OCI-LY3 (cell line): ENCODE measurements at regions not wholly inside any gene's neighbourhood (a gene's known extent, or its start where the extent isn't known, plus 50 kb on each side); places are given as distances from the start of the nearest gene placed in this dataset.

Experiments
- H2AFZ ChIP-seq: fragments of 200-600, 300-600 bp; shearing (Covaris generic); 2 replicates; pipeline ENCODE4 v1.6.0; 2014; ENCODE audit warnings: antibody characterized with exemption, low read depth, low read length
- H3K27ac ChIP-seq: fragments of 200-600, 300-600 bp; sonication (generic); 2 replicates; pipeline ENCODE4 v1.5.1; 2014; ENCODE audit warnings: mild to moderate bottlenecking, low read length, moderate library complexity, mixed read lengths
- H3K27me3 ChIP-seq: fragments of 200-600, 300-600 bp; sonication (generic); 2 replicates; pipeline ENCODE4 v1.6.1; 2014; ENCODE audit warnings: low read depth, low read length, mixed read lengths
- H3K36me3 ChIP-seq: fragments of 200-600, 300-600 bp; sonication (generic); replicated peaks from 2 replicates; pipeline ENCODE3; 2014; ENCODE audit warnings: low read depth, low read length, mixed read lengths
- H3K4me1 ChIP-seq: fragments of 300-600, 200-600 bp; sonication (generic); 2 replicates; pipeline ENCODE4 v1.6.1; 2014; ENCODE audit warnings: low read length, mixed read lengths
- H3K4me2 ChIP-seq: fragments of 200-600, 300-600 bp; sonication (generic); 2 replicates; pipeline ENCODE4 v1.6.1; 2014; ENCODE audit warnings: low read length, mixed read lengths
- H3K4me3 ChIP-seq: fragments of 300-600, 200-600 bp; sonication (generic); 2 replicates; pipeline ENCODE4 v1.5.1; 2014; ENCODE audit warnings: antibody characterized with exemption, mild to moderate bottlenecking, low read length, moderate library complexity
- H3K79me2 ChIP-seq: fragments of 300-600, 200-600 bp; shearing (Covaris generic); 2 replicates; pipeline ENCODE4 v1.6.1; 2014; ENCODE audit warnings: mild to moderate bottlenecking, low read length, mixed read lengths
- H3K9ac ChIP-seq: fragments of 300-600, 200-600 bp; shearing (Covaris generic); 2 replicates; pipeline ENCODE4 v1.6.0; 2014; ENCODE audit warnings: mild to moderate bottlenecking, low read length, moderate library complexity
- H3K9me3 ChIP-seq: fragments of 200-600, 300-600 bp; shearing (Covaris generic); 2 replicates; pipeline ENCODE4 v1.6.1; 2014; ENCODE audit warnings: low read length, mixed read lengths; ENCODE audit not compliant: insufficient read depth
- H4K20me1 ChIP-seq: fragments of 200-600, 300-600 bp; sonication (generic); 2 replicates; pipeline ENCODE4 v1.6.1; 2016; ENCODE audit warnings: low read length, mixed read lengths; ENCODE audit not compliant: insufficient read depth
- CTCF ChIP-seq: fragments of 200-600, 300-600 bp; sonication (generic); IDR thresholded peaks from 2 replicates; pipeline ENCODE4 v1.5.1; 2014; ENCODE audit warnings: antibody characterized with exemption, low read length, low read depth
- EZH2phosphoT487 ChIP-seq: fragments of 200-600 bp; shearing (Covaris generic); IDR thresholded peaks from 2 replicates; pipeline ENCODE4 v1.6.1; 2018; ENCODE audit warnings: antibody characterized with exemption, mixed run types, low read depth

- no peaks in the 10 kb centered on the region for H3K9me3 ChIP-seq
- TF ChIP-seq EZH2phosphoT487 (no peak), CTCF (no peak)
Measured at GRCh38 chr5:179484761-179485160, 65.6 kb upstream of the RUFY1 start.

GRCh38 chr5:179484201-179484600 lies 66.2 kb upstream of the RUFY1 start:
- Histone ChIP-seq H3K9me3 (no peaks in the 10 kb centered on the region), H3K4me2 (no peak overlapping the region), H2AFZ (no peak overlapping the region), H3K27ac (no peak overlapping the region), H3K4me3 (no peak overlapping the region), H3K4me1 (no peaks in the 10 kb centered on the region), H4K20me1 (no peaks in the 10 kb centered on the region), H3K27me3 (no peaks in the 10 kb centered on the region), H3K79me2 (no peaks in the 10 kb centered on the region), H3K9ac (no peak overlapping the region), H3K36me3 (no peaks in the 10 kb centered on the region)
- TF ChIP-seq CTCF, result no peak
- no peak for TF ChIP-seq EZH2phosphoT487

More at GRCh38 chr5:179484761-179485160, 65.6 kb upstream of the RUFY1 start:
- Histone ChIP-seq H3K4me3 (no peak overlapping the region), H4K20me1 (no peaks in the 10 kb centered on the region), H2AFZ (no peak overlapping the region), H3K9ac (no peak overlapping the region), H3K79me2 (no peaks in the 10 kb centered on the region), H3K27ac (no peak overlapping the region), H3K4me1 (no peaks in the 10 kb centered on the region), H3K27me3 (no peaks in the 10 kb centered on the region), H3K36me3 (no peaks in the 10 kb centered on the region), H3K4me2 (no peak overlapping the region)

GRCh38 chr5:179478624-179479023 lies 71.7 kb upstream of the RUFY1 start:
- Histone ChIP-seq H3K4me1 (no peaks in the 10 kb centered on the region), H3K36me3 (no peaks in the 10 kb centered on the region), H3K9ac (no peak overlapping the region), H3K79me2 (no peaks in the 10 kb centered on the region), H2AFZ (no peak overlapping the region), H3K4me3 (no peak overlapping the region), H3K4me2 (no peak overlapping the region), H4K20me1 (no peaks in the 10 kb centered on the region), H3K27me3 (no peaks in the 10 kb centered on the region), H3K27ac (no peak overlapping the region), H3K9me3 (no peaks in the 10 kb centered on the region)
- TF ChIP-seq EZH2phosphoT487 (no peak), CTCF (no peak)

GRCh38 chr5:179475208-179475751 lies 75.1 kb upstream of the RUFY1 start:
- Histone ChIP-seq H3K4me1 (no peaks in the 10 kb centered on the region), H4K20me1 (no peaks in the 10 kb centered on the region), H3K4me2 (no peak overlapping the region), H3K27ac (no peak overlapping the region), H3K9me3 (no peaks in the 10 kb centered on the region), H3K9ac (no peak overlapping the region), H2AFZ (no peak overlapping the region), H3K4me3 (no peak overlapping the region), H3K36me3 (no peaks in the 10 kb centered on the region), H3K27me3 (no peaks in the 10 kb centered on the region), H3K79me2 (no peaks in the 10 kb centered on the region)
- TF ChIP-seq CTCF, result no peak
- TF ChIP-seq EZH2phosphoT487, result no peak
